ENCODE measurements at regions not wholly inside any gene's neighbourhood (a gene's known extent, or its start where the extent isn't known, plus 50 kb on each side); places are given as distances from the start of the nearest gene placed in this dataset.
A peak's percentile ranks its signal among the peaks of the same experiment; 100 is the strongest.
"Not testable (repeated sequence)": the region's sequence is repeated elsewhere in the genome, so short reads cannot be mapped to it uniquely, and the experiment has no call there.

- DNase-seq (ENCODE audit: low spot score): no peak
These were observed 165.9 kb upstream of the ARHGAP5 start for GRCh38 chr14:31911160-31911559.

- no peak for DNase-seq (ENCODE audit: low spot score)
These were observed 163.7 kb upstream of the ARHGAP5 start for GRCh38 chr14:31913370-31913769.

GRCh38 chr14:31918289-31918688 is 158.8 kb upstream of the ARHGAP5 start:
- DNase-seq (ENCODE audit: low spot score): not testable (repeated sequence)

GRCh38 chr14:31920001-31920400 is 157.1 kb upstream of the ARHGAP5 start:
- DNase-seq (ENCODE audit: low spot score): no peak

GRCh38 chr14:31920989-31921650 is 156.0 kb upstream of the ARHGAP5 start:
- DNase-seq (ENCODE audit: low spot score): no peak

- DNase-seq (ENCODE audit: low spot score): no peak
These were observed 155.4 kb upstream of the ARHGAP5 start for GRCh38 chr14:31921721-31922120.

GRCh38 chr14:31926123-31926522 is 151.0 kb upstream of the ARHGAP5 start:
- DNase-seq (ENCODE audit: low spot score): peak; percentile 53

GRCh38 chr14:31926652-31927347 is 150.3 kb upstream of the ARHGAP5 start:
- DNase-seq (ENCODE audit: low spot score): no peak

GRCh38 chr14:31927348-31927832 is 149.7 kb upstream of the ARHGAP5 start:
- no peak for DNase-seq (ENCODE audit: low spot score)

- no peak for DNase-seq (ENCODE audit: low spot score)
These were observed 147.0 kb upstream of the ARHGAP5 start for GRCh38 chr14:31930070-31930469.

GRCh38 chr14:31930493-31931240 is 146.4 kb upstream of the ARHGAP5 start:
- DNase-seq (ENCODE audit: low spot score): no peak

- no peak for DNase-seq (ENCODE audit: low spot score)
These were observed 144.4 kb upstream of the ARHGAP5 start for GRCh38 chr14:31932675-31933074.

GRCh38 chr14:31933716-31934115 is 143.4 kb upstream of the ARHGAP5 start:
- no peak for DNase-seq (ENCODE audit: low spot score)

- DNase-seq (ENCODE audit: low spot score): peak; percentile 11
These were observed 142.3 kb upstream of the ARHGAP5 start for GRCh38 chr14:31934767-31935266.

GRCh38 chr14:31935391-31935790 is 141.7 kb upstream of the ARHGAP5 start:
- DNase-seq (ENCODE audit: low spot score): no peak

GRCh38 chr14:31936115-31936514 is 141.0 kb upstream of the ARHGAP5 start:
- no peak for DNase-seq (ENCODE audit: low spot score)

- peak; percentile 67 for DNase-seq (ENCODE audit: low spot score)
These were observed 139.3 kb upstream of the ARHGAP5 start for GRCh38 chr14:31937730-31938346.

GRCh38 chr14:31939934-31940333 is 137.2 kb upstream of the ARHGAP5 start:
- DNase-seq (ENCODE audit: low spot score): no peak

GRCh38 chr14:31941487-31941886 is 135.6 kb upstream of the ARHGAP5 start:
- no peak for DNase-seq (ENCODE audit: low spot score)

- DNase-seq (ENCODE audit: low spot score): no peak
These were observed 134.8 kb upstream of the ARHGAP5 start for GRCh38 chr14:31942166-31942841.

- DNase-seq (ENCODE audit: low spot score): no peak
These were observed 133.8 kb upstream of the ARHGAP5 start for GRCh38 chr14:31943217-31943799.

Measured in CD4-positive, alpha-beta T cell treated with Interleukin-2 at 100 ng/mL for 4 hours (primary cell).